GM23338 (cell line): ENCODE measurements at regions not wholly inside any gene's neighbourhood (a gene's known extent, or its start where the extent isn't known, plus 50 kb on each side); places are given as distances from the start of the nearest gene placed in this dataset.
A peak's percentile ranks its signal among the peaks of the same experiment; 100 is the strongest.

ENCODE experiments used
- ATAC-seq: fragments of 200-7000 bp; cut with Tn5 transposase; 3 replicates; pipeline ENCODE4 v1.9.1; 2020
- DNase-seq: peaks from one replicate; pipeline ENCODE4 v3.0.0-alpha.2; 2015; ENCODE audit warnings: low spot score
- H2AFZ ChIP-seq: fragments of 200-600 bp; sonication (generic); 2 replicates; pipeline ENCODE4 v1.8.0; 2016; ENCODE audit warnings: antibody characterized with exemption, mild to moderate bottlenecking, moderate library complexity
- H3F3A ChIP-seq: fragments of 200-600 bp; sonication (generic); replicated peaks from 2 replicates; pipeline ENCODE4 v1.8.0; 2017; ENCODE audit warnings: antibody characterized with exemption, mixed run types, low read depth
- H3K27ac ChIP-seq: fragments of 200-600 bp; sonication (generic); 2 replicates; pipeline ENCODE4 v1.6.1; 2016; ENCODE audit warnings: low read depth
- H3K27me3 ChIP-seq: fragments of 200-600 bp; sonication (generic); 2 replicates; pipeline ENCODE4 v1.8.0; 2016; ENCODE audit warnings: mild to moderate bottlenecking, mixed run types, moderate library complexity; ENCODE audit not compliant: insufficient read depth
- H3K36me3 ChIP-seq: fragments of 200-600 bp; sonication (generic); 2 replicates; pipeline ENCODE4 v1.8.0; 2016; ENCODE audit warnings: mild to moderate bottlenecking; ENCODE audit not compliant: insufficient read depth
- H3K4me1 ChIP-seq: fragments of 200-600 bp; sonication (generic); 2 replicates; pipeline ENCODE4 v1.8.0; 2016; ENCODE audit warnings: mild to moderate bottlenecking, moderate library complexity; ENCODE audit not compliant: insufficient read depth
- H3K4me2 ChIP-seq: fragments of 200-600 bp; sonication (generic); 2 replicates; pipeline ENCODE4 v1.7.1; 2017; ENCODE audit warnings: mixed run types
- H3K4me3 ChIP-seq: fragments of 200-600 bp; sonication (generic); 2 replicates; pipeline ENCODE4 v1.6.1; 2016; ENCODE audit warnings: mixed run types
- H3K79me2 ChIP-seq: fragments of 200-600 bp; sonication (generic); replicated peaks from 2 replicates; pipeline ENCODE4 v1.8.0; 2017; ENCODE audit warnings: mild to moderate bottlenecking; ENCODE audit not compliant: insufficient read depth
- H3K9me2 ChIP-seq: fragments of 200-600 bp; sonication (generic); 2 replicates; pipeline ENCODE4 v1.8.0; 2017; ENCODE audit not compliant: insufficient read depth
- H4K20me1 ChIP-seq: fragments of 200-600 bp; sonication (generic); replicated peaks from 2 replicates; pipeline ENCODE4 v1.8.0; 2017; ENCODE audit warnings: mild to moderate bottlenecking; ENCODE audit not compliant: insufficient read depth
- H3K27ac Mint-ChIP-seq: 2 replicates; pipeline ENCODE4 v1.8.0; 2020; ENCODE audit warnings: inconsistent platforms, mild to moderate bottlenecking, moderate library complexity, mixed read lengths
- H3K27me3 Mint-ChIP-seq: 3 replicates; pipeline ENCODE4 v1.8.0; 2022; ENCODE audit warnings: low read depth, mild to moderate bottlenecking, moderate library complexity, mixed read lengths, inconsistent platforms; ENCODE audit not compliant: insufficient read depth, poor library complexity
- H3K36me3 Mint-ChIP-seq: 3 replicates; pipeline ENCODE4 v1.8.0; 2021; ENCODE audit warnings: low read depth, mild to moderate bottlenecking, inconsistent platforms, moderate library complexity, mixed read lengths
- H3K4me1 Mint-ChIP-seq: 3 replicates; pipeline ENCODE4 v1.8.0; 2020; ENCODE audit warnings: mild to moderate bottlenecking, inconsistent platforms, mixed read lengths
- H3K4me3 Mint-ChIP-seq: 3 replicates; pipeline ENCODE4 v1.8.0; 2021; ENCODE audit warnings: moderate library complexity, mild to moderate bottlenecking, inconsistent platforms, mixed read lengths
- H3K9me3 Mint-ChIP-seq: 3 replicates; pipeline ENCODE4 v1.8.0; 2020; ENCODE audit warnings: moderate library complexity, mild to moderate bottlenecking, inconsistent platforms, mixed read lengths
- CREB1 ChIP-seq: fragments of 250-450 bp; sonication (Bioruptor Pico); IDR thresholded peaks from 2 replicates; pipeline ENCODE4 v1.5.0; 2020; ENCODE audit warnings: low read depth, mild to moderate bottlenecking, moderate library complexity
- CTCF ChIP-seq, 2 experiments: fragments of 200-600 bp in 1 of 2; sonication (generic) in 1 of 2; conservative IDR thresholded peaks; 2 replicates each; pipeline versions ENCODE4 v1.5.1 to v1.6.1; 2016 to 2017; ENCODE audit warnings: antibody characterized with exemption in 2 of 2, low read depth in 2 of 2, mild to moderate bottlenecking in 2 of 2, moderate library complexity in 1 of 2
- ETS1 ChIP-seq: IDR thresholded peaks from 2 replicates; pipeline ENCODE4 v1.6.1; 2016; ENCODE audit warnings: antibody characterized with exemption
- EZH2 ChIP-seq: fragments of 200-600 bp; sonication (generic); IDR thresholded peaks from one replicate; pipeline ENCODE4 v1.8.0; 2017; ENCODE audit warnings: antibody characterized with exemption, mild to moderate bottlenecking, low read depth; ENCODE audit not compliant: unreplicated experiment
- EZH2phosphoT487 ChIP-seq: fragments of 200-600 bp; sonication (generic); IDR thresholded peaks from one replicate; pipeline ENCODE4 v1.8.1; 2018; ENCODE audit warnings: antibody characterized with exemption; ENCODE audit not compliant: unreplicated experiment
- POLR2AphosphoS5 ChIP-seq: IDR thresholded peaks from 2 replicates; pipeline ENCODE4 v1.6.1; 2016; ENCODE audit warnings: antibody characterized with exemption, low read depth
- STAT1 ChIP-seq: IDR thresholded peaks from one replicate; pipeline ENCODE4 v1.6.1; 2016; ENCODE audit warnings: antibody characterized with exemption; ENCODE audit not compliant: unreplicated experiment
- ZNF114 ChIP-seq: fragments of 250-450 bp; sonication (Bioruptor Pico); IDR thresholded peaks from 2 replicates; pipeline ENCODE4 v1.5.0; 2020; ENCODE audit warnings: mild to moderate bottlenecking, moderate library complexity
- ZNF331 ChIP-seq: fragments of 250-450 bp; sonication (Bioruptor Pico); IDR thresholded peaks from 2 replicates; pipeline ENCODE4 v1.5.0; 2020; ENCODE audit warnings: low read depth, mild to moderate bottlenecking, moderate library complexity

GRCh38 chr20:30488941-30489613, 768.4 kb upstream of the DEFB115 start:
- peak overlapping the region; percentile 83 for H3K4me2 ChIP-seq
- TF ChIP-seq ZNF331 (CRISPR knock-in tag) = no peak
- no peak for TF ChIP-seq EZH2phosphoT487
- no peak for TF ChIP-seq CREB1 (CRISPR knock-in tag)
- TF ChIP-seq POLR2AphosphoS5 = no peak
- no peak for TF ChIP-seq ETS1
- peak; percentile 59 for TF ChIP-seq EZH2
- TF ChIP-seq ZNF114 (CRISPR knock-in tag) = no peak
- TF ChIP-seq STAT1 = no peak
- peaks cover 30% of the 10 kb centered on the region for H3K36me3 Mint-ChIP-seq
- peaks cover 41% of the 10 kb centered on the region for H3K27me3 ChIP-seq
- DNase-seq = peak; percentile 54
- H2AFZ ChIP-seq = peak overlapping the region; percentile 74; the same call in 1 of the 2 replicates
- H3K27me3 Mint-ChIP-seq = peaks cover 9% of the 10 kb centered on the region
- H3K36me3 ChIP-seq = no peaks in the 10 kb centered on the region
- no peak overlapping the region for H3K27ac Mint-ChIP-seq
- H3K79me2 ChIP-seq = no peaks in the 10 kb centered on the region
- no peaks in the 10 kb centered on the region for H3F3A ChIP-seq
- H3K9me2 ChIP-seq = no peaks in the 10 kb centered on the region
- H3K4me3 Mint-ChIP-seq = no peak overlapping the region; the same call in 2 of the 3 replicates
- no peaks in the 10 kb centered on the region for H4K20me1 ChIP-seq
- no peaks in the 10 kb centered on the region; the same call in 1 of the 2 replicates for H3K4me1 ChIP-seq
- H3K4me3 ChIP-seq = peak overlapping the region; percentile 67
- H3K4me1 Mint-ChIP-seq = no peaks in the 10 kb centered on the region
- ATAC-seq = no peak
- H3K9me3 Mint-ChIP-seq = peaks cover 59% of the 10 kb centered on the region
- no peak overlapping the region for H3K27ac ChIP-seq

GRCh38 chr20:30489614-30490003, 767.9 kb upstream of the DEFB115 start:
- Mint-ChIP-seq H3K4me3 (no peak overlapping the region), H3K4me1 (no peaks in the 10 kb centered on the region), H3K9me3 (peaks cover 55% of the 10 kb centered on the region), H3K27ac (no peak overlapping the region), H3K27me3 (peaks cover 9% of the 10 kb centered on the region), H3K36me3 (peaks cover 30% of the 10 kb centered on the region)
- H3K27me3 ChIP-seq = peaks cover 41% of the 10 kb centered on the region
- TF ChIP-seq POLR2AphosphoS5 (no peak), CTCF (conservative IDR thresholded peaks at IDR 0.05; ENCODE audit: low read depth in 2 of 2) (peak; percentile 39 to 56), EZH2 (peak; percentile 28)
- H3K9me2 ChIP-seq = no peaks in the 10 kb centered on the region
- H3K79me2 ChIP-seq = no peaks in the 10 kb centered on the region
- no peaks in the 10 kb centered on the region for H4K20me1 ChIP-seq
- DNase-seq = peak; percentile 54
- H2AFZ ChIP-seq = peak overlapping the region; percentile 74; the same call in 1 of the 2 replicates
- H3K4me3 ChIP-seq = peak overlapping the region; percentile 67
- H3F3A ChIP-seq = no peaks in the 10 kb centered on the region
- H3K36me3 ChIP-seq = no peaks in the 10 kb centered on the region
- peak overlapping the region; percentile 83 for H3K4me2 ChIP-seq
- no peaks in the 10 kb centered on the region; the same call in 1 of the 2 replicates for H3K4me1 ChIP-seq
- no peak for ATAC-seq
- H3K27ac ChIP-seq = no peak overlapping the region
